ENCODE measurements at regions not wholly inside any gene's neighbourhood (a gene's known extent, or its start where the extent isn't known, plus 50 kb on each side); places are given as distances from the start of the nearest gene placed in this dataset.

DNA sequence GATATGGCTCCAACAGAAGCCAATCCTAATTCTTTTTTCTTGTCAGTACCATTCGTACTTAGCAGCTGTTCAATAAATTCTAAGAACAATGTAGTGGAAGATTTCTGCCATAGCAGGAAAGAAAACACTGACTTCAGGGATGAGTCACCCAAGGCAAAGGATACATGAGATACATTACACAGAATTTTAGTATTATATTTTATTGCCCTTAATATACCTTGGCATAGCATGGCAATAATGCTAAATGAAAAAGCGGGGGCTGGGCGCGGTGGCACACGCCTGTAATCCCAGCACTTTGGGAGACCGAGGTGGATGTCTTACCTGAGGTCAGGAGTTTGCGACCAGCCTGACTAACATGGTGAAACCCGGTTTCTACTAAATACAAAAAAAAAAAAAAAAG is 619.1 kb upstream of the DAB2 start:
- H3K36me3 ChIP-seq (ENCODE audit: low read depth, missing control alignments): no peaks in the 10 kb centered on the region
- H3K4me3 ChIP-seq: no peak overlapping the region
- H3K9me3 ChIP-seq: no peaks in the 10 kb centered on the region
- no peak for TF ChIP-seq POLR2A (IDR thresholded peaks at IDR 0.05)
- TF ChIP-seq, protein P1, sequence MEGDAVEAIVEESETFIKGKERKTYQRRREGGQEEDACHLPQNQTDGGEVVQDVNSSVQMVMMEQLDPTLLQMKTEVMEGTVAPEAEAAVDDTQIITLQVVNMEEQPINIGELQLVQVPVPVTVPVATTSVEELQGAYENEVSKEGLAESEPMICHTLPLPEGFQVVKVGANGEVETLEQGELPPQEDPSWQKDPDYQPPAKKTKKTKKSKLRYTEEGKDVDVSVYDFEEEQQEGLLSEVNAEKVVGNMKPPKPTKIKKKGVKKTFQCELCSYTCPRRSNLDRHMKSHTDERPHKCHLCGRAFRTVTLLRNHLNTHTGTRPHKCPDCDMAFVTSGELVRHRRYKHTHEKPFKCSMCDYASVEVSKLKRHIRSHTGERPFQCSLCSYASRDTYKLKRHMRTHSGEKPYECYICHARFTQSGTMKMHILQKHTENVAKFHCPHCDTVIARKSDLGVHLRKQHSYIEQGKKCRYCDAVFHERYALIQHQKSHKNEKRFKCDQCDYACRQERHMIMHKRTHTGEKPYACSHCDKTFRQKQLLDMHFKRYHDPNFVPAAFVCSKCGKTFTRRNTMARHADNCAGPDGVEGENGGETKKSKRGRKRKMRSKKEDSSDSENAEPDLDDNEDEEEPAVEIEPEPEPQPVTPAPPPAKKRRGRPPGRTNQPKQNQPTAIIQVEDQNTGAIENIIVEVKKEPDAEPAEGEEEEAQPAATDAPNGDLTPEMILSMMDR (IDR thresholded peaks at IDR 0.05): no peak
- no peaks in the 10 kb centered on the region for H3K4me1 ChIP-seq
- no peak for DNase-seq
- no peaks in the 10 kb centered on the region for H3K27me3 ChIP-seq
- H3K27ac ChIP-seq: no peak overlapping the region
- intact Hi-C loops (cut with DNase I; ENCODE audit: low total_unique reads): no loop called here
- 87 to 92% methylated on average over 8 of the region's 8 CpGs for WGBS, 2 donors

DNA sequence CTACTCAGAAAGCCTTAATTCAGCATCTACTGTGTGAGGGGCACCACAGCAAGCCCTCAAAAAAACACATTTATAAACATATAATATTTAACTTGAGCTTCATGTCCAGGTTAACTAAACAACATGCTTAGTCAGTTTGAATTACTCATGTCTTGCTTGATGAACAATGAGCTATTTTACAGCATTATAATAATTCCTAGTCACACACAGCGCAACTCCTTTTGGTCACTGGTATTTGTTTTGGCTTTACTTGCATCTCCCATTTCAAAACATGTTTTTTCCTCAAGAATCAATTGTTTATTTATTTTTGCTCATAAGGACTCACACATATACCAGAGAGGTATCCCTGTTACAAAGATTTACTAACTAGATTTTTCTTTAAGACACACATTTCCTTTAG is 616.7 kb upstream of the DAB2 start:
- no peak for TF ChIP-seq POLR2A (IDR thresholded peaks at IDR 0.05)
- TF ChIP-seq, protein P1 (IDR thresholded peaks at IDR 0.05): no peak
- Histone ChIP-seq H3K4me3 (no peak overlapping the region), H3K36me3 (ENCODE audit: low read depth, missing control alignments) (no peaks in the 10 kb centered on the region), H3K27ac (no peak overlapping the region), H3K9me3 (no peaks in the 10 kb centered on the region), H3K4me1 (no peaks in the 10 kb centered on the region), H3K27me3 (no peaks in the 10 kb centered on the region)
- no peak for DNase-seq
- intact Hi-C loops (cut with DNase I; ENCODE audit: low total_unique reads): no loop called here
- WGBS, 2 donors: 94 to 95% methylated on average over 1 of the region's 1 CpG

DNA sequence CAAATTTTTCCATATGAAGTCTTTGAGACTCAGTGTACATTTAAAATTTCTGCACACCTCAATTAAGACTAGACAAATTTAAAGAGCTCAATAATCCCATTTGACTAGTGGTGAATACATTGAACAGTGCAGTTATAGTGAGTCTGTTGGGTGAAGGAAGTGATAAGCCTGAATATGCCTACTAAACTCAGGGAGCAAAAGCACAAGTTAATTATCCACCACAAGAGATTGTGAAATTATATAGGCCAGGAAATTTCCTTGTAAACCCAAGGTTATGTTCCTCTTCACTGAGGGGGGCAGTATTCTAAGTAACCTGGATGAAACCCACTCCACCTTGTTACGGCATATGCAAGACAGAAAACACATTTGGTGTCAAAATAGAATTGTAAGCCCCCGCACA is 612.9 kb upstream of the DAB2 start:
- no peak for TF ChIP-seq POLR2A (IDR thresholded peaks at IDR 0.05)
- TF ChIP-seq, protein P1 (IDR thresholded peaks at IDR 0.05): no peak
- H3K36me3 ChIP-seq (ENCODE audit: low read depth, missing control alignments): no peaks in the 10 kb centered on the region
- intact Hi-C loops (cut with DNase I; ENCODE audit: low total_unique reads): no loop called here
- no peaks in the 10 kb centered on the region for H3K9me3 ChIP-seq
- H3K27me3 ChIP-seq: no peaks in the 10 kb centered on the region
- no peak for DNase-seq
- WGBS, 2 donors: 92 to 95% methylated on average over 2 of the region's 2 CpGs
- H3K27ac ChIP-seq: no peak overlapping the region
- no peak overlapping the region for H3K4me3 ChIP-seq
- no peaks in the 10 kb centered on the region for H3K4me1 ChIP-seq

DNA sequence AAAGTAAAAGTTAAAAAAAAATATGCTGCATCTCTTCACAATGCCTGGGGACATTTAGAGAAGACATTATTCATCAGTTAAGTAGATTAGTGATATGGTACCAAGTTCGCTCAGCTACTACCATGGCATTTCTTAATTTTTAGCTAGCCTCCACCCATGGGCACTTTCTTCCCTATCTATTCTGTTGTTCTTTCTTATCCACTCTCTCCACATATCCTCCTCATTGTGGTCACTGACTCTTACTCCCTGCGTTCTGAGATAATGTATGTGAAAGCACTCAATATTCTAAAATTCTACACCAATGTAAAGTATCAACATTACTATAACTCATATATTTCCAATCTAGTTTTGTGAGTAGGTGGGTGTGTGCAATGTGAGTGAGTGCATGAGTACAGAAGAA is 609.7 kb upstream of the DAB2 start:
- H3K27me3 ChIP-seq: no peaks in the 10 kb centered on the region
- no peak overlapping the region for H3K4me3 ChIP-seq
- WGBS, 2 donors: 91 to 92% methylated on average over 2 of the region's 2 CpGs
- H3K27ac ChIP-seq: no peak overlapping the region
- intact Hi-C loops (cut with DNase I; ENCODE audit: low total_unique reads): no loop called here
- H3K36me3 ChIP-seq (ENCODE audit: low read depth, missing control alignments): no peaks in the 10 kb centered on the region
- H3K4me1 ChIP-seq: no peaks in the 10 kb centered on the region
- no peak for DNase-seq
- H3K9me3 ChIP-seq: no peaks in the 10 kb centered on the region
- TF ChIP-seq, protein P1 (IDR thresholded peaks at IDR 0.05): no peak
- no peak for TF ChIP-seq POLR2A (IDR thresholded peaks at IDR 0.05)

DNA sequence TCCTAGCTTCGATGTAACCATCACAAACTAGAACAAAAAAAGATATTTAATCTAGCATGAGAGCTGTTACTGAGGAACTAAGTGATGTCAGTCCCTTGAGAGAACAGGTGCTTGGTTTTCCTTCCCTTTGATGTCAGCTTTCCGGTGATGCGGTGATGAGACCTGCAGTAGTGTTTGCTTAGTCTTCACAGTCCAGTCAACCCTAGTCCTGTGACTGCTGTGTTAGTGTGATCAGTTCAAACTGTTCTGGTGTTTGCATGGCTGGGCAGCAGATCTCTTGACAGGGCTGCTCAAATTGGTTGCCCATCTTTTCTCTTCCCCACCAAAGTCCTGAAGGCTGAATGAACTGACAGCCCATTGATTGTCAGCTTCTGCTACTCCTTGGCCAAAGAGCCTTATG is 608.6 kb upstream of the DAB2 start:
- Histone ChIP-seq H3K27me3 (no peaks in the 10 kb centered on the region), H3K4me3 (no peak overlapping the region), H3K27ac (no peak overlapping the region), H3K9me3 (no peaks in the 10 kb centered on the region), H3K4me1 (no peaks in the 10 kb centered on the region), H3K36me3 (ENCODE audit: low read depth, missing control alignments) (no peaks in the 10 kb centered on the region)
- WGBS, 2 donors: 83 to 90% methylated on average over 3 of the region's 3 CpGs
- no peak for TF ChIP-seq POLR2A (IDR thresholded peaks at IDR 0.05)
- TF ChIP-seq, protein P1 (IDR thresholded peaks at IDR 0.05): no peak
- DNase-seq: no peak
- intact Hi-C loops (cut with DNase I; ENCODE audit: low total_unique reads): no loop called here

Measured in testis (tissue), 2 donors.